Colonic mucosa (tissue), 4 donors: ENCODE measurements at regions not wholly inside any gene's neighbourhood (a gene's known extent, or its start where the extent isn't known, plus 50 kb on each side); places are given as distances from the start of the nearest gene placed in this dataset.

ENCODE experiments used
- DNase-seq: peaks from one replicate; pipeline ENCODE4 v3.0.0-alpha.2; 2020
- H3K27ac ChIP-seq: fragments of 200-600 bp; one replicate; pipeline ENCODE4 v1.8.0; 2021
- H3K27me3 ChIP-seq: fragments of 200-600 bp; one replicate; pipeline ENCODE4 v1.8.0; 2021
- H3K36me3 ChIP-seq: fragments of 200-600 bp; one replicate; pipeline ENCODE4 v1.8.0; 2021
- H3K4me1 ChIP-seq: fragments of 200-600 bp; one replicate; pipeline ENCODE4 v1.8.0; 2021; ENCODE audit warnings: mild to moderate bottlenecking
- H3K4me3 ChIP-seq: fragments of 200-600 bp; one replicate; pipeline ENCODE4 v1.8.0; 2021
- H3K9ac ChIP-seq, 2 donors: one replicate each; pipeline ENCODE4 v1.7.0; 2013; ENCODE audit warnings: control low read depth in 2 of 2, low read depth in 2 of 2, low read length in 2 of 2
- H3K9me3 ChIP-seq: fragments of 200-600 bp; one replicate; pipeline ENCODE4 v1.8.0; 2021
- CTCF ChIP-seq: fragments of 200-600 bp; IDR thresholded peaks from one replicate; pipeline ENCODE4 v1.8.0; 2022; ENCODE audit warnings: antibody characterized with exemption, mild to moderate bottlenecking
- intact Hi-C: fragments of 100-400 bp; cut with DNase I; formaldehyde crosslinking; loops from one replicate; pipeline ENCODE4 v1.14.1; 2022
- donor health status: healthy.
- donor health status: DM: no; HTN: no; CAD: no.
- donor health status: DM: no; HTN: no; CAD: no.

GRCh38 chr2:149645391-149645790, 57.8 kb upstream of the MMADHC start:
- Histone ChIP-seq H3K4me3 (no peak overlapping the region), H3K9ac (no peak overlapping the region), H3K27me3 (no peaks in the 10 kb centered on the region), H3K27ac (no peak overlapping the region), H3K4me1 (no peaks in the 10 kb centered on the region), H3K9me3 (no peaks in the 10 kb centered on the region), H3K36me3 (no peaks in the 10 kb centered on the region)
- no peak for TF ChIP-seq CTCF
- intact Hi-C loops, result no loop called here
- DNase-seq, result no peak
